ENCODE measurements at regions not wholly inside any gene's neighbourhood (a gene's known extent, or its start where the extent isn't known, plus 50 kb on each side); places are given as distances from the start of the nearest gene placed in this dataset.
"Not testable (repeated sequence)": the region's sequence is repeated elsewhere in the genome, so short reads cannot be mapped to it uniquely, and the experiment has no call there.

- not testable (repeated sequence) for TF ChIP-seq POLR2A (IDR thresholded peaks at IDR 0.05); CTCF (IDR thresholded peaks at IDR 0.05); POLR2AphosphoS5 (IDR thresholded peaks at IDR 0.05); EP300 (IDR thresholded peaks at IDR 0.05; ENCODE audit: low read depth)
Observed at GRCh38 chr1:83487460-83487859, 511.5 kb downstream of the TTLL7 start.
